Adrenal gland (tissue), 5 donors: ENCODE measurements at regions not wholly inside any gene's neighbourhood (a gene's known extent, or its start where the extent isn't known, plus 50 kb on each side); places are given as distances from the start of the nearest gene placed in this dataset.

Experiments
- POLR2A ChIP-seq, 2 donors: fragments of 450-650 bp; IDR thresholded peaks; one replicate each; pipeline ENCODE4 v1.6.1; 2017; ENCODE audit warnings: antibody characterized with exemption in 2 of 2, mild to moderate bottlenecking in 2 of 2, moderate library complexity in 1 of 2
- TF ChIP-seq, protein P1 (sequence below), 6 experiments: fragments of 450-650 bp in 4 of 6; fragments of 200-600 bp in 2 of 6; sonication (generic) in 1 of 6; IDR thresholded peaks; 1 replicate in 5 of 6; 2 replicates in 1 of 6; pipeline versions ENCODE4 v1.5.1 to v1.8.0; 2016 to 2021; ENCODE audit warnings: antibody characterized with exemption in 6 of 6, mild to moderate bottlenecking in 2 of 6, moderate library complexity in 1 of 6
- donor health status: DM: no; HTN: no; CAD: no.

DNA sequence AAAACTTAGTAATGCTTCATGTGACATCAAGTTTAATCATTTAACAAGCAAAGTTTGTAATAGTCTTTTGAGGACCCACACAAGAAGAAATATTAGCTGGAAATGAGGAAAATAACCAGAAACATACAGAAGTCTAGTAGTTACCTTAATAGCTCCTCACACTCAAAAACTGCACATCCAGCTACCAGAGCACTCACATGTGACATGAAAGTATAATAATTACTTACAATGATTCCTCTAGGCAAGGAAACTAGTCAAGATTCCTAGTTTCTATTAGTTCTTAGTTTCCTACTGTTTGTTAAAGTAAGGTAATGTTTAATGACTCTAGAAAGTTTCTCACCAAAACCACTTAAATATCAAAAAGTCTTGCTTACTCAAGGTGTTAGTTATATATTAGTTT is 335.8 kb downstream of the RAD51AP2 start:
- TF ChIP-seq, protein P1, sequence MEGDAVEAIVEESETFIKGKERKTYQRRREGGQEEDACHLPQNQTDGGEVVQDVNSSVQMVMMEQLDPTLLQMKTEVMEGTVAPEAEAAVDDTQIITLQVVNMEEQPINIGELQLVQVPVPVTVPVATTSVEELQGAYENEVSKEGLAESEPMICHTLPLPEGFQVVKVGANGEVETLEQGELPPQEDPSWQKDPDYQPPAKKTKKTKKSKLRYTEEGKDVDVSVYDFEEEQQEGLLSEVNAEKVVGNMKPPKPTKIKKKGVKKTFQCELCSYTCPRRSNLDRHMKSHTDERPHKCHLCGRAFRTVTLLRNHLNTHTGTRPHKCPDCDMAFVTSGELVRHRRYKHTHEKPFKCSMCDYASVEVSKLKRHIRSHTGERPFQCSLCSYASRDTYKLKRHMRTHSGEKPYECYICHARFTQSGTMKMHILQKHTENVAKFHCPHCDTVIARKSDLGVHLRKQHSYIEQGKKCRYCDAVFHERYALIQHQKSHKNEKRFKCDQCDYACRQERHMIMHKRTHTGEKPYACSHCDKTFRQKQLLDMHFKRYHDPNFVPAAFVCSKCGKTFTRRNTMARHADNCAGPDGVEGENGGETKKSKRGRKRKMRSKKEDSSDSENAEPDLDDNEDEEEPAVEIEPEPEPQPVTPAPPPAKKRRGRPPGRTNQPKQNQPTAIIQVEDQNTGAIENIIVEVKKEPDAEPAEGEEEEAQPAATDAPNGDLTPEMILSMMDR (IDR thresholded peaks at IDR 0.05): no peak
- no peak for TF ChIP-seq POLR2A (IDR thresholded peaks at IDR 0.05)
